ENCODE measurements at regions not wholly inside any gene's neighbourhood (a gene's known extent, or its start where the extent isn't known, plus 50 kb on each side); places are given as distances from the start of the nearest gene placed in this dataset.

DNA sequence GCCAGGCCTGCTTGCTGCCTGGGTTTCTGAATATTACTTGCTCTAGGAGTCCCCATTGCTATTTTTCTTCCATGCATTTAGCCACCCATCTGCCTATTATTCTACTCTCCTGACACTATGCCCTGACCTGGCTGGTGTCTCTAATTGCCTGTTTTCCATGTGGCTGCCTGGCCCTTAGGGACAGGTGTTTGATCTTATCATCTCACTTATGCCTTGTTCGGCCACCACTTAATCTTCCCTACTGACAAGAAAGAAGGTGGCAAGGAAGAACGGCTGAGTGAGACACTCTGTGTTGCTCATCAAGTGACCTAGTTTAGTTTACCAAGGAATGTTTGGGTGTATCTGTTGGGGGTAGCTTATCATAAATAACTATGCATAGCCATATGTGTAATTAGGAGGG, 50.4 kb upstream of the RAPH1 start:
- Histone ChIP-seq H3K36me3 (ENCODE audit: control insufficient read depth in 1 of 2, insufficient read depth in 2 of 2, low read length in 2 of 2) (no peaks in the 10 kb centered on the region), H3K9me3 (ENCODE audit: control insufficient read depth in 1 of 2, low read length in 2 of 2) (no peaks in the 10 kb centered on the region), H3K27me3 (ENCODE audit: low read depth, low read length) (no peaks in the 10 kb centered on the region), H3K4me1 (ENCODE audit: control insufficient read depth in 1 of 2, insufficient read depth in 2 of 2, low read length in 2 of 2) (peaks cover 0 to 13% of the 10 kb centered on the region in 2 donors), H3K27ac (ENCODE audit: low read length) (no peak overlapping the region), H3K4me3 (ENCODE audit: low read depth in 1 of 2, low read length in 2 of 2) (no peak overlapping the region)

DNA sequence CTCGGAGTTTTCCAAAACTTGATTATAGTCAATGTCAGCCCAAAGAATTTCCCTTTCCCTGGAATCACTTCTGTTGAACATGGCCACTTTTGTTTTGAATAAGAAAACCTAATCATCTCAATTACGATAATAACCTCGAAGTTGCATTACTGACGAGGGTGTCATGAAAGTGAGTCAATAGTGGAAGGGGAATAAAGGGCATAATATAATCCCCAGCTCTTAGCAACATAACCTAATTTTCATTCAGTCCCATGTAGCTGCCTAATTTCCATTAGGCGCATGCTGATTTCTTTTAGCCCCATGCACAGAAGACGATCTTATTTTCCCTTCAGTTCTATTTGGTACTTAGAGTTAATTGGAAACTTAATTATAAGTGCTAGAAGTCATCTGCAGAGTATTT, 51.1 kb upstream of the RAPH1 start:
- H3K27me3 ChIP-seq (ENCODE audit: low read depth, low read length), result no peaks in the 10 kb centered on the region
- no peaks in the 10 kb centered on the region for H3K36me3 ChIP-seq (ENCODE audit: control insufficient read depth in 1 of 2, insufficient read depth in 2 of 2, low read length in 2 of 2)
- H3K4me3 ChIP-seq (ENCODE audit: low read depth in 1 of 2, low read length in 2 of 2), result no peak overlapping the region
- H3K27ac ChIP-seq (ENCODE audit: low read length), result no peak overlapping the region
- peaks cover 0 to 13% of the 10 kb centered on the region in 2 donors for H3K4me1 ChIP-seq (ENCODE audit: control insufficient read depth in 1 of 2, insufficient read depth in 2 of 2, low read length in 2 of 2)
- H3K9me3 ChIP-seq (ENCODE audit: control insufficient read depth in 1 of 2, low read length in 2 of 2), result no peaks in the 10 kb centered on the region

DNA sequence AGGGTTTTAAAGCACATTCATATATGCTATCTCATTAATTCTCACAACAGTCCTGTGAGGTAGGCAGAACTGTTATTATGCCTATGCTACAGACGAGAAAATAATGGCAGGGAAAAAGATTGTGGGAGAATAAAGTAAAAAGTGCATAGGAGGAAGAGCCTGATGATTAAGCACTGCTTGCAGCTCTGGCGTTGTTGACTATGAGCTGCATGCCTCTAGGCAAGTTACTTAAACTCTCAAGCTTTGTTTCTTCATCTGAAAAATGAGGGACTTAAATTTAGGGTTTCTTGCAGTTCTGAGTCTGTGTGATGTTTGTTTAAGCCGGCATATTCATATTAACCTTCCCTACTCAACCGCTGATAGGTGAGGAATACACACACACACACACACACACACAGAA, 51.6 kb upstream of the RAPH1 start:
- H3K4me3 ChIP-seq (ENCODE audit: low read depth in 1 of 2, low read length in 2 of 2), result no peak overlapping the region

DNA sequence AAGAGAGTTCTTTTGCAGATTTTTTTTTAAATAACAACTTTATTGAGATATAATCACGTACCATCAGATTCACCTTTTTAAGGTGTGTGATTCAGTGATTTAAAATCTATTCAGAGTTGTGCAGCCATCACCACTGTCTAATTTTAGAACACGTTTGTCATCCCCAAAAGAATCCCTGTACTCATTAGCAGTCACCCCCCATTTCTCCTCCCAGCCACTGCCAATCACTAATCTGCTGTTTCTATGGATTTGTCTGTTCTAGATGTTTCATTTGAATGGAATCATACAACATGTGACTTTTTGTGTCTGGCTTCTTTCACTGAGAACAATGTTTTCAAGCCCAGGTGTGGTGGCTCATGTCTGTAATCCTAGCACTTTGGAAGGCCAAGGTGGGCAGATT, 55.4 kb upstream of the RAPH1 start:
- no peak overlapping the region for H3K4me3 ChIP-seq (ENCODE audit: low read depth in 1 of 2, low read length in 2 of 2)
- no peaks in the 10 kb centered on the region for H3K36me3 ChIP-seq (ENCODE audit: control insufficient read depth in 1 of 2, insufficient read depth in 2 of 2, low read length in 2 of 2)
- no peaks in the 10 kb centered on the region for H3K27me3 ChIP-seq (ENCODE audit: low read depth, low read length)
- H3K27ac ChIP-seq (ENCODE audit: low read length), result no peak overlapping the region
- H3K4me1 ChIP-seq (ENCODE audit: control insufficient read depth in 1 of 2, insufficient read depth in 2 of 2, low read length in 2 of 2), result no peaks in the 10 kb centered on the region
- no peaks in the 10 kb centered on the region for H3K9me3 ChIP-seq (ENCODE audit: control insufficient read depth in 1 of 2, low read length in 2 of 2)

More for the DNA sequence above, 51.6 kb upstream of the RAPH1 start:
- H3K9me3 ChIP-seq (ENCODE audit: control insufficient read depth in 1 of 2, low read length in 2 of 2), result no peaks in the 10 kb centered on the region
- H3K27ac ChIP-seq (ENCODE audit: low read length), result no peak overlapping the region
- H3K36me3 ChIP-seq (ENCODE audit: control insufficient read depth in 1 of 2, insufficient read depth in 2 of 2, low read length in 2 of 2), result no peaks in the 10 kb centered on the region
- H3K27me3 ChIP-seq (ENCODE audit: low read depth, low read length), result no peaks in the 10 kb centered on the region
- H3K4me1 ChIP-seq (ENCODE audit: control insufficient read depth in 1 of 2, insufficient read depth in 2 of 2, low read length in 2 of 2), result peaks cover 0 to 13% of the 10 kb centered on the region in 2 donors

DNA sequence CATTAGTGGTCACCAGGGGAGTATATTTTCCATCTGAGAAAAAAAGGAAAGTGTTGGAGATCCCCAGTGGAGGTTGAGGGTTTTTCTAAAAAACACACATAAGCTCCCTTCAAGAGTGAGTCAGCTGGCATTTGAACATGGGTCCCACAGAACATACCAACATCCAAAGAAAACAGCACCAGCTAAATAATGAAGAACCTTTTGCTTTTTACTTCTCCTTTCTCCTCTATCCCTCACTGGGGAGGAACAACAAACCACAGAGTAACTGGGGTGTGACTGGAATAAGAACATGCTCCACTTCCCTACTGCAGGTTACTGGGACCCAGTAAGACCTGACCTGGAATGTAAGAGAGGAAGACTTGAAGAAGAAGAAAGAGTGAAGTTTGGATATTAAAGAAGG, 56.5 kb upstream of the RAPH1 start:
- Histone ChIP-seq H3K4me3 (ENCODE audit: low read depth in 1 of 2, low read length in 2 of 2) (no peak overlapping the region), H3K9me3 (ENCODE audit: control insufficient read depth in 1 of 2, low read length in 2 of 2) (no peaks in the 10 kb centered on the region), H3K27ac (ENCODE audit: low read length) (no peak overlapping the region), H3K27me3 (ENCODE audit: low read depth, low read length) (no peaks in the 10 kb centered on the region), H3K36me3 (ENCODE audit: control insufficient read depth in 1 of 2, insufficient read depth in 2 of 2, low read length in 2 of 2) (no peaks in the 10 kb centered on the region), H3K4me1 (ENCODE audit: control insufficient read depth in 1 of 2, insufficient read depth in 2 of 2, low read length in 2 of 2) (no peaks in the 10 kb centered on the region)

DNA sequence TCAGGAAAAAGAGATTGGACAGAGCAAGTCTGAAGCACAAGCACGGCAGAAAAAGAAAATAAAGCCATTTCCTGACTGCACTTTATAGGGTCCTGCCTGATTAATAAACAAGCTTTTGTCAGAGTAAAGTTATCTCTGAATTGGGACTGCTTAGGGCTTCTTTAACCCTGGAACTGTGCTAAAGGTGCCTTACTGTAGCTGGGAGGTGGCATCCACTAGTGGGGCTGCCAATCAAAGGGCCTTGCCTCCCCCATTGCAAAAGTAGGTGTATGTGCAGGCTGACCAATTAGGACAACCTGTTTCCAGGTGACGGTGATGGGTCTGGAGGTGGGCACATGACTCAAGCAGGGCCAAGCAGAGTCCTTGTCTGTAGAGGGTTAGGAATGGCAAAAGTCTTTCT, 57.4 kb upstream of the RAPH1 start:
- Histone ChIP-seq H3K9me3 (ENCODE audit: control insufficient read depth in 1 of 2, low read length in 2 of 2) (no peaks in the 10 kb centered on the region), H3K4me1 (ENCODE audit: control insufficient read depth in 1 of 2, insufficient read depth in 2 of 2, low read length in 2 of 2) (no peaks in the 10 kb centered on the region), H3K27me3 (ENCODE audit: low read depth, low read length) (no peaks in the 10 kb centered on the region), H3K36me3 (ENCODE audit: control insufficient read depth in 1 of 2, insufficient read depth in 2 of 2, low read length in 2 of 2) (no peaks in the 10 kb centered on the region), H3K27ac (ENCODE audit: low read length) (no peak overlapping the region), H3K4me3 (ENCODE audit: low read depth in 1 of 2, low read length in 2 of 2) (no peak overlapping the region)

DNA sequence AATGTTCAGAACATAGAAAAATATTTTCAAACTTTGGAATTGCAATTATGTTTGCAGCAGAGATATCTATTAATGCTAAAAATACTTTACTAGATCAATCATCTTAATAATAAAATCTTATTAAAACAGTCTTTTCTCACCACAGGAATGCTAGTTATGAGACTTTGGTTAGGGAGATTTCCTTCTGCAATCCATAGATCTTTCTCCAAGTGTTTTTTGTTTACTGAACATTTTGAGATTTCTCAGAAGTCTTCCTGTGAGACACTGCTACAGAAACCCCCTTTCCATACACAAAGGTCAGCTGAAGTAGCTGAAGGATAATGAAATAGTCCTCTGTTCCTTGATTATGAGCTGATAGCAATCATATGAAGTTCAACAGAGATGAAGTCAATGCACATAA, 59.4 kb upstream of the RAPH1 start:
- Histone ChIP-seq H3K36me3 (ENCODE audit: control insufficient read depth in 1 of 2, insufficient read depth in 2 of 2, low read length in 2 of 2) (no peaks in the 10 kb centered on the region), H3K27me3 (ENCODE audit: low read depth, low read length) (no peaks in the 10 kb centered on the region), H3K27ac (ENCODE audit: low read length) (no peak overlapping the region)

DNA sequence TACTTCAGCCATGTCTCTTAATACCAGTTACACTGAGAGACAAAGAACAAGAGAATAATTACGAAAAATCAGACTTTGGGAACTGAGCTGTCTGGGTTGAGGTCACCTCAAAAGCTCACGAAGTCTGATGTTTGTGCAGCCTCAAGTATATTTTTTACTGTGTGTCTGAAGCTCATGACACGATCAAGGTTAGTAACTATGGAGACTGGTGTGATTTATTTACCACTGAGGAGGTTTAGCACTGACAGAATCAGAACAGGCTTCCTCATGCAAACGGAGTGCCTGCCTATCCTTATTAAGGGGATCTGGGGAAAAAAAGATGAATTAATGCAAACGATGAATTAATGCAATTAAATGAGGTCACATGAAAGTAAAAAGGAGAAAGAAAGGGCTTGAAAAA, 61.1 kb upstream of the RAPH1 start:
- Histone ChIP-seq H3K27ac (ENCODE audit: low read length) (no peak overlapping the region), H3K4me1 (ENCODE audit: control insufficient read depth in 1 of 2, insufficient read depth in 2 of 2, low read length in 2 of 2) (no peaks in the 10 kb centered on the region), H3K4me3 (ENCODE audit: low read depth in 1 of 2, low read length in 2 of 2) (no peak overlapping the region), H3K36me3 (ENCODE audit: control insufficient read depth in 1 of 2, insufficient read depth in 2 of 2, low read length in 2 of 2) (no peaks in the 10 kb centered on the region), H3K9me3 (ENCODE audit: control insufficient read depth in 1 of 2, low read length in 2 of 2) (no peaks in the 10 kb centered on the region), H3K27me3 (ENCODE audit: low read depth, low read length) (no peaks in the 10 kb centered on the region)

More for the DNA sequence above, 59.4 kb upstream of the RAPH1 start:
- Histone ChIP-seq H3K4me3 (ENCODE audit: low read depth in 1 of 2, low read length in 2 of 2) (no peak overlapping the region), H3K9me3 (ENCODE audit: control insufficient read depth in 1 of 2, low read length in 2 of 2) (no peaks in the 10 kb centered on the region), H3K4me1 (ENCODE audit: control insufficient read depth in 1 of 2, insufficient read depth in 2 of 2, low read length in 2 of 2) (no peaks in the 10 kb centered on the region)

DNA sequence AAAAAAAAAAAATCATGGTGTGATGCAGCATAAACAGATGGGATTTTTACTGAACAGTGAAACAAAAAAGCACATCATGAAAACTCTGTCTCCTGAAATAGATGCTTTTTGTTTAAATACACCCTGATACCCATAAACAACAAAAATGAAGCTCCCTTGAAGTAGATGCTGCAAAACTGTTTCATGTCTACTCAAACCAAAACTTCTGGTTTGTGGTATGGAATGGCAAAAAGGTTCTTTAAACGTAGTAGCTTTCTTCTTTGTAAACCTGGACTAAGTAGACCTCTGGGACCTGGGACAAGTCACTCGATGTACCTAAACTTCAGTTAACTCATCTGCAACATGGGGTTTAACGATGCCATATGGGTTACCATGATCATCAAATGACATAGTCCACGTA, 64.4 kb upstream of the RAPH1 start:
- H3K36me3 ChIP-seq (ENCODE audit: control insufficient read depth in 1 of 2, insufficient read depth in 2 of 2, low read length in 2 of 2), result no peaks in the 10 kb centered on the region
- H3K27ac ChIP-seq (ENCODE audit: low read length), result no peak overlapping the region
- no peaks in the 10 kb centered on the region for H3K4me1 ChIP-seq (ENCODE audit: control insufficient read depth in 1 of 2, insufficient read depth in 2 of 2, low read length in 2 of 2)
- H3K4me3 ChIP-seq (ENCODE audit: low read depth in 1 of 2, low read length in 2 of 2), result no peak overlapping the region
- no peaks in the 10 kb centered on the region for H3K27me3 ChIP-seq (ENCODE audit: low read depth, low read length)
- H3K9me3 ChIP-seq (ENCODE audit: control insufficient read depth in 1 of 2, low read length in 2 of 2), result no peaks in the 10 kb centered on the region

DNA sequence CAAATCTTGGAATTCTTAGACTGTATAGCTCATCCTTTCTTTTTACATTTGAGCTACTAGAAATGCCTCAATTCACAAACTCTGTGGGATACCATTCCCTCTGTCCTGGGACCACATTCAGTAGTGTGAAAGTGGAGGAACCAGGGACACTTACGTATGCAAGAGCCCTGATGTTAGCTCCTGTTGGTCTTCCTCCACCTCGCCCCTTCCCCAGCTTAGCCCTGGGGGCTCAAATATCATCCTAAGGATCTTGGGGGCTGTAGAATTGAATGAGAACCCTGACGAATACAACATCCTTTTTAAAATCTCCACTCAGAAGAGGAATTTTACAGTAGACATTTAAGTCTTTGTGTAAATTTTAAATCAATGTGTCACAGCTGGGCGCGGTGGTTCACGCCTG, 65.2 kb upstream of the RAPH1 start:
- Histone ChIP-seq H3K27me3 (ENCODE audit: low read depth, low read length) (no peaks in the 10 kb centered on the region), H3K36me3 (ENCODE audit: control insufficient read depth in 1 of 2, insufficient read depth in 2 of 2, low read length in 2 of 2) (no peaks in the 10 kb centered on the region), H3K4me3 (ENCODE audit: low read depth in 1 of 2, low read length in 2 of 2) (no peak overlapping the region), H3K27ac (ENCODE audit: low read length) (no peak overlapping the region), H3K4me1 (ENCODE audit: control insufficient read depth in 1 of 2, insufficient read depth in 2 of 2, low read length in 2 of 2) (no peaks in the 10 kb centered on the region), H3K9me3 (ENCODE audit: control insufficient read depth in 1 of 2, low read length in 2 of 2) (no peaks in the 10 kb centered on the region)

DNA sequence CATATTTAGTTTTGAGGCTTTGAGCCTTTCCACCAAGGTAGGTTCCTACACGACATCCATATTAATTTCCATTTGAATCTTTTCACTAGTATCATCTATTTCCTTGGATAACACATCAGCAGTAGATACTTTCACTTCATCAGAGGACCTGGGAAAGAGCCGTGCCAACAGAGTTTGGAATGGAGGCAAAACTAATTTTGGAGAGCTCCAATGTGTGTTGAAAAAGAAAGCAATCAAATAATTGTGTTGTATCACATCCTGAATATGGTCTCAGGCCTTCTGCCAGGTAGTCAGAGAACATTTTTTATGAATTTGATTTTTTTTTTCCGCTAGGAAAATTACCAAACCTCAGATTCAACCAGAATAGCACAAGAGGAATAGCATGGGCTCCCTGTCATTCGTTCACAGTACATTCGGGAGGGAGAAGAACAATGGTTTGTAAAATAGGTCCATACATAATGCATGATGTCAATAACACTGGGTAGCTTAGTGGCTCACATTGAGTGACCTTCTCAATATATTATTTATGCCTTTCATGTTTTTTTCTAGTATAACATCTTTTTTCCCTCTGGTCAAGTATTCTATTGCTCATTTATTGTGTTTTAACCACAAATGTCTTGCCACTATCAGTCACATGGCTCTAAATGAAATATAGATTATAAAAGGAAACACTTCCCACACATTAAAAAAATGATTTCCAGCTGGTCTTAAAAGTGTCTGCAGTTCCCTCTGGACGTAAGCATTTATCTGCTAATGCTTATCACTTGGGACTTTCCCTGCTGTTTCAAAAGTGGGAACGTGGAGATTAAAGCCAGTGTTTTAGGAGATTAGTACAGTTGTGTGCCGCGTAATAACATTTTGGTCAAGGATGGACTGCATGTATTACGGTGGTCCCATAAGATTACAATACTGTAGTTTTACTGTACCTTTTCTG, 68.6 kb upstream of the RAPH1 start:
- Histone ChIP-seq H3K4me3 (ENCODE audit: low read depth in 1 of 2, low read length in 2 of 2) (no peak overlapping the region), H3K4me1 (ENCODE audit: control insufficient read depth in 1 of 2, insufficient read depth in 2 of 2, low read length in 2 of 2) (no peaks in the 10 kb centered on the region), H3K36me3 (ENCODE audit: control insufficient read depth in 1 of 2, insufficient read depth in 2 of 2, low read length in 2 of 2) (no peaks in the 10 kb centered on the region), H3K27me3 (ENCODE audit: low read depth, low read length) (no peaks in the 10 kb centered on the region), H3K27ac (ENCODE audit: low read length) (no peak overlapping the region), H3K9me3 (ENCODE audit: control insufficient read depth in 1 of 2, low read length in 2 of 2) (no peaks in the 10 kb centered on the region)

DNA sequence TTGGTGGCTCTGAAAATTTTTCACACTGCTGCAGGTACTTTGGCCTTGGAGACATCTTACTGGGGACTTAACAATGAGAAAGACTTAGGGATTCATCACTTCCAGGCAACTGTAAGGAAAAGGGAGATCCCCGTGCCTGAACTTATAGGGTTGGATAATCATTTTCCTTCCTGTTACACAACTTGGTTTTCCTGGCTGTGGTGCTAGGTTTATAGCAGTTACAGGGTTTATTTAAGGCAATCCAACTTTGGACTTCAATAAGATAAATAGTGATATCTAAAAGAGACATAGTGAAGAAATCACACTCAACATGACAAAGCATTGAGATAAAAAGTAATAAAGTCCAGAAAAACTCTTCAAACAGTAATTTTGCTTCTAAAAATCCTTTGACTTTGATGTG, 70.2 kb upstream of the RAPH1 start:
- Histone ChIP-seq H3K27me3 (ENCODE audit: low read depth, low read length) (no peaks in the 10 kb centered on the region), H3K27ac (ENCODE audit: low read length) (no peak overlapping the region), H3K9me3 (ENCODE audit: control insufficient read depth in 1 of 2, low read length in 2 of 2) (no peaks in the 10 kb centered on the region), H3K36me3 (ENCODE audit: control insufficient read depth in 1 of 2, insufficient read depth in 2 of 2, low read length in 2 of 2) (no peaks in the 10 kb centered on the region), H3K4me3 (ENCODE audit: low read depth in 1 of 2, low read length in 2 of 2) (no peak overlapping the region), H3K4me1 (ENCODE audit: control insufficient read depth in 1 of 2, insufficient read depth in 2 of 2, low read length in 2 of 2) (no peaks in the 10 kb centered on the region)

Measured in muscle layer of duodenum (tissue), 2 donors.